ENCODE measurements at regions not wholly inside any gene's neighbourhood (a gene's known extent, or its start where the extent isn't known, plus 50 kb on each side); places are given as distances from the start of the nearest gene placed in this dataset.
"Not testable (repeated sequence)": the region's sequence is repeated elsewhere in the genome, so short reads cannot be mapped to it uniquely, and the experiment has no call there.

GRCh38 chr6:96276305-96276704, 245.3 kb upstream of the UFL1 start:
- no peak for FAIRE-seq

DNA sequence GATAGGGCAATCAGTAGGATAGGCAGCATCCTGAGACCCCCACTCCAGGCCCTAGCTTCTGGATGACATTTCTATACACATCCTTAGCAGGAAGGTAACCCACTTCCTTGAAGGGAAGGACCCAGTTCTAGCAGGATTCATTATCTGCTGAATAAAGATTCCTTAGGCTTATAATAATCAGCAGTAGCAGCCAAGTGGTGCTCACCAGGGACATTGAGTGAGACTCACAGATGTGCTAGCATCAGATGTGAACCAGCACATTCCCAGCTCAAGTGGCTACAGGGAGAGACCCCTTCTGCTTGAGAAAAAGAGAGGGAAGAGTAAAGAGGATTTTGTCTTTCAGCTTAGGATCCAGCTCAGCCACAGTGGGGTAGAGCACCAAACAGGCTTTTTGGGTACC, 244.8 kb upstream of the UFL1 start:
- FAIRE-seq = no peak

DNA sequence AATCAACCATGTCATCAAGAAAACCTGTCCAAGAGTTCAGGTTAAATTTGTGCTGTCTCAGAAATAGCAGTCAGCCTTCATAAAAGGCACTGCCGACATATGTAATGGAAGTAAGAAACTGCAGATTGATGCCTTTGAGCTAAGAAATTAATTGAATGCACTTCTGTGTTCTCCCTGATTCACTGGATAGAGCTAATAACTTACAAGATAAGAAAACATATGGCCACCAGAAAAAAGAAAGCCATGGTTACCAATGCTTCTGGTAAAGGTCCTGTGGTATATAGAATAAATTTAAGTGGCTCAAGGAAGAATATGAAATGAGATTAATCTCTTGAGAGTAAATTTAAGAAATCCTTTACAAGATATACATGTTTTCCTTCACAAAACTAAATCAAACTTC, 242.5 kb upstream of the UFL1 start:
- FAIRE-seq = no peak

- no peak for FAIRE-seq
Observed at GRCh38 chr6:96286503-96286902, 235.1 kb upstream of the UFL1 start.

GRCh38 chr6:96299525-96299924, 222.1 kb upstream of the UFL1 start:
- FAIRE-seq = no peak

DNA sequence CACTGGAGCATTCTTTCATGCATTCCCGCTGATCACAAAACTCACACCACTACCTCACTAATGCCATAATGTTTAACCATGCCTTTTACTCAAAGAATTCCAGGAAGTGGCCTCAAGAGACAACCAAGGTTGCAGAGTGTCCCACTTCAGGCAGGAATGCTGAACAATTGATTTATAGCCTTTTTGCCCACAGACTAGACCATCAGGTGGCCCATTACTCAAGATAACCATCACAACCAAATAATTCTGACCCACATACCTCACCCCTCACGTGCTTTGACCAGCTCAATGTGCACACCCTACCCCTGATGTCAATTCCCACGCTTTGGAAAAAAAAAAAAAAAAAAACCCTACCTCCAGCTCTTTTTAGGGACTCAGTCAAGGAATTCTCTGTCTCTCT, 220.6 kb upstream of the UFL1 start:
- FAIRE-seq = no peak

DNA sequence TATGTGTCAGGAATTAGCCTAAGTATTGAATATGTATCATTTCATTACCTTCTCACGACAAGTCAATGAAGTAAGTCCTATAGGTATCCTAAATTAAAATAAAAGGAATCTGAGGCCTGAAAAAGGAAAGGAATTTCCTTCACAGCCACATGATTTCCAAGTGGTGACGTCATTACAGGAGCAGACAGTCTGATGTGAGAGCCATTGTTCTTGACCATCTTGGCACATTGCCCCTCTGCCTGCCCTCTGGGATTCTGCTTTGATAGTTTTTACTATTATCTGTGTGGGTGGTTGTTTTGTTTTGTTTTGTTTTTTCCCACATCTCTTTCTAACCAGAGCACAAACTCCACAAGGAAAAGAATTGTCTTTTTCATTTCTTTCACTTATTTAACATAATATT, 219.8 kb upstream of the UFL1 start:
- no peak for FAIRE-seq

DNA sequence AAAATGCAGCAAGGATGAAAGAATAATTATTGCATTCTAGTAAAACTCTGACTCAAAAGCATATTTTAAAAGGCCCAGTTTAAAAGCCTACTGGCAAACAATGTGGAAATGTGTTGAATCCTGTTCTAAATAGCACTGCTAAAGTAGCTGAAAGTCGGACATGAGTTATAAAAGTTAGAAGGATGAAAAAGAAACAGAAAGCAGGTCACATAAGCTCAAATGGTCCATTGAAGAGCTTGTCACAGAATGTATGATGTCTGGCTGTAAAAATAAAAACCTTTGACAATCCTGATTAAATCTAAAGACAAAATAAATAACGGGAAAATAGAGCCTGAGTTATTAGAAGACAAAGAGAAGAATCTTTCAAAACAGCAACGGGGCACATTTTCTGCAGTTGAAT, 218.6 kb upstream of the UFL1 start:
- no peak for FAIRE-seq

GRCh38 chr6:96304997-96305396, 216.6 kb upstream of the UFL1 start:
- no peak for FAIRE-seq

- FAIRE-seq = no peak
Observed at GRCh38 chr6:96330884-96331283, 190.7 kb upstream of the UFL1 start.

DNA sequence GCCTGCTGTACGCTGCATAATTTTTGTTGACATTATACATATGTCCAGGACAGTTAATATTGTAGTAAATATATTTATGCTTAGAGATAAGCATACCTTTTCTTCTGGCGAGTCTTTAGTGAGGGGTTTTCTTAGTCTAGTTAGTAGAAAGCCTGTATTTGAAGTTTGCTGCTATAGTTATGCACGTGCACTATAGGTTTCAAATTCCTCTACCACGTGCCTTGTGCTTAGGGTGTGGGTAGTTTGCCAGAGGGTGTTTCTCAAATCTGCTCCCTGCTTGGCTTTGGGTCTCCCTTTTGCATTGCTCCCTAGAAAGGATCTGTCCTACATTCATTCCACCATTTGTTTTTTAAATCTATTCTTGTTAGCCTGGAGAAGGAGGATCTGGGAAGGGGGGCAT, 181.4 kb upstream of the UFL1 start:
- FAIRE-seq = no peak

- no peak for FAIRE-seq
Observed at GRCh38 chr6:96345501-96345900, 176.1 kb upstream of the UFL1 start.

DNA sequence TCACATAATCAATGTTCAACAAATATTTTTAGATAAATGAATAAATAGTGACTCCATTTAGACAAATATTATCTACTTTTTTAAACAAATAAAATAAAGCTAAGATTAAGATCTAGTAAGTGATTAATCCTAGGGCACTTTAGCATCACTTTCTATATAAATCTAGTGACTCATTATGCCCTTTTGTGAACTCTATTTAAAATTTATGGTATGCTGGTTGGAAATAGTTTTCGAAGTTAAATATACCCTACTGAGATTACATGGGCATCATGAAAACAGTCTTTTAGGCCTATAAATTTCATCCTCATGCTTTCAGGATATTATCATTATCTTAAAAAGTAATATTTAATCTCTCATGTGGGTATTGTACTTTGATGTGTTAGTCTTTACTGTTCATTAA, 140.4 kb upstream of the UFL1 start:
- FAIRE-seq = no peak

DNA sequence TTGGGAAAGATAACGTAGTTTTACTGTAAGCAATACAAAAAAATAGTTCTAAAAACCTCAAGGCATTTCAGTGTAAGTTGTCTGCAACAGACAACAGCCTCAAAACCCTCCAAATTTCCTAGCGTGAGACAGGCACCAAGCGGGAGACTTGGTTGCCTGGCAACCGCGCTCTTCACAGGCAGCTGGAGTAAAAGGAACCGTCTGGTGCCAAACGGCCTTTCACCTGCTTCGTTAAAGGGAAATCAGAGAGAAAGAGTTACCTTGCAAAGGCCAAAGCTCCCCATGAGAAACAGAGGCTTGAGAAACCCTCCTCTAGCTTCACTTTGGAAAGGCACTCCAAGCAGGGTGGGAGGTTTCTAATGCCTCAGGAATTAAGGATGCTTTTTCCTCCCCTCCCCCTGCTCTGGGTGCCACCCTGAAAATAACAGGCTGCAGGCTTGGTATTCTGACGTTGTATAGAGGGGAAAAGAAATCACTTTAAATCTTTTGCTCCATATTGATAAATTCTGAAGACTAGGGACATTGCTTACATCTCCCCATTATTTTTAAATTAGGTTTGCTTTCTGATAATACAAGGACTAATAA, 129.7 kb upstream of the UFL1 start:
- peak; percentile 71 for FAIRE-seq

DNA sequence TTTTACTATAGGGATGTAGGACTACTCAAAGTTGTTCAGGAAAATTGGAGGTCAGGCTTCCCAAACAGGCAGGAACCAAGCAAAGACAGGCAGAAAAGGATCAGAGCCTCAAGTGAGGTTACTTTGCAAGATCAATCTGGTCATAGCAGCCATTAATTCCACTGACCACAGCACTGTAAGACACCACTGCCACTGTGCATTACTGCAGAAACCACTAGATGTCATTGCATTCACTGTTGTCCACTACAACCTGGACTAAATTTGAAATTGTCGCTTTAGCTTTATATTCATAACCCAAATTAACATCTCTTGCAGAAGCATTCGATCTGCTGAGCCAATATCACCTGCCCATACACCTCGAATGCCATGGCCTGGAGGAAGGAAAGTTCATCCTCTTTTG, 126.9 kb upstream of the UFL1 start:
- FAIRE-seq = no peak

DNA sequence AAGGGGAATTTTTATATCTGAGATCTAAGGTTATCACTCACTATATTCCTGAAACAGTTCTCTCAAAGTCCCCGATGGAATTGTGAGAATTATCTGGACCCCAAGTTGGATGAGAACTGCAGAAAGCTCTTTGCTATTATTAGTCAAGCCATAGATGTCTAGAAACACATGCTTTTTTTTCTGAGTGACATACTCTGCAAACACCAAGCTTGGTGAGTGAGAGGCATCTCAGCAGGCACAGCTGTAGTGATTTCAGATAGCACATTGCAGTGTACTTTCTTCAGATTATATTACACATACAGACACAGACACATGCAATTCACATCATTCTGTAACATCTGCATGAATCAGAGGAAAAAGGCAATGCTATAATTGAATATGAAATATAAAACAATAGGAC, 111.1 kb upstream of the UFL1 start:
- FAIRE-seq = no peak

DNA sequence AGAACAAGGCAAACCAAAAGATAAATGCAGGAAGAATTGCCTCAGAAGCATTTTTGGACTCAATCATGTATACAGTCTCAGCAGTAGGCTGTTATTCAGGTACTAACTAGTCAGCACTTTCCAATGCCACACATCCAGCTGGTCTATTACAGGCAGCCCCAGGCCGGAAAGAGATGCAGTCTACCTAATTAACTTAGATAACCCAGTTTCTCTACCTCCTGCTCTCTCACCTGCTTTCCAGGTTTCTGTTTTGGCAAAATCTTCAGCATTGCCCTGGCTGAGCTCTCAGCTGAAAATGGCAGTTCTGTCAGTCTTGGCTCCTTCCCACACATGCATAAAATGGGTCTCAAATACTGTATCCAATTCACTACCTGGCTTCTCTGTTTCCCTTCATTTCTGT, 101.3 kb upstream of the UFL1 start:
- peak; percentile 79 for FAIRE-seq

GRCh38 chr6:96433950-96434349, 87.7 kb upstream of the UFL1 start:
- FAIRE-seq = no peak

- no peak for FAIRE-seq
Observed at GRCh38 chr6:96436398-96436797, 85.2 kb upstream of the UFL1 start.

- not testable (repeated sequence) for FAIRE-seq
Observed at GRCh38 chr6:96437228-96437627, 84.4 kb upstream of the UFL1 start.

DNA sequence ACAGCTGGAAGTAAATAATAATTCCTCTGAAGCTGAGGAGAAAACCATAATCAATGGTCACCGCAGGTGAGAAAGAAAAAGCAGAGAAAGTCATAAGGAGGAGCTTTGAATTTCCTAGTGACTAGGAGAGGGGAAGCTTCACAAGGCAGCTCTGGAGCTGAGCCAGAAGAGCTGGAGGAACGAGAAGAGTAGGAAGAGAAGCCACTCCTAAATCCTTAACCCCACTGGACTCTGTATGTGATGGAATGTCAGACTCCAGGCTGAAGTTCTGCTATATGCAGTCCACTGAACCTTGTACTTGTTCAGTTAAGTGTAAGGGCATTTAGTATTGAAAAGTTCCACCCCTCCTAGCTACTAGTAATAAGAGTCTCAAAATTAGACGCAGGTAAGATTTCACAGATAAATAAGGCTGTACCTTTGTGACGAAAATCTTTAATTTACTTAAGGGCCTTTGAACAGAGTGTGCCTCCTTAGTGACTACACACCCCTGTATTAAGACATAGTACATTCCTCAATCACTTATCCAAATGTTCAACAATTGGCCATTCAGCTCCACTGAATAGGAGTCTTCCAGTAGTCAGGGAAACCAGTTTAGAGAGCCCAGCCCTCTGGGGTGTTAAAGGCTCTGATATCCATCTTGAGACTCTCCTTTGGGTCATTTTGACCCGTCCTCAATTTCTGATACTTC, 71.4 kb upstream of the UFL1 start:
- no peak for FAIRE-seq

DNA sequence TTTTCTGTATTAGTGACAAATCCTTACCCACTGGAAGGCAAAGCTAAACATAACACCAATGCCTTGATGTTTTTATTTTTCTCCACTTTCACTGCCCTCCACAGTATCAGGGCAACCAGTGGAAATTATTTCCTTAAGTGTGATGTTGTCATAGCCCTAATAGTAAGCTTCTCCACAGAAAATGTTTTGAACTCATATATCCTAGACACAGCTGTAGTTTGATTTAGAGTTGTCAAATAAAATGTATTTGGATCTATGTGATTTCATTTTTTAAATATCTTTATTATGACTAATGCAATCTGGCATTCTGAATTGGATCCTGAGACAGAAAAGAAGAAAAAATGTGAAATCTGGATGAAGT, 70.9 kb upstream of the UFL1 start:
- no peak for FAIRE-seq

GRCh38 chr6:96458771-96459170, 62.8 kb upstream of the UFL1 start:
- no peak for FAIRE-seq

GRCh38 chr6:96460052-96460700, 61.4 kb upstream of the UFL1 start:
- no peak for FAIRE-seq

Measured in islet of Langerhans (tissue), 1 donor.